ENCODE measurements at regions not wholly inside any gene's neighbourhood (a gene's known extent, or its start where the extent isn't known, plus 50 kb on each side); places are given as distances from the start of the nearest gene placed in this dataset.

GRCh38 chr21:18970941-18971340 lies 567.4 kb upstream of the TMPRSS15 start:
- Mint-ChIP-seq H3K4me1 (ENCODE audit: low read depth, unreplicated experiment) (peaks cover 3% of the 10 kb centered on the region), H3K36me3 (ENCODE audit: low read depth, unreplicated experiment) (no peaks in the 10 kb centered on the region), H3K27ac (ENCODE audit: unreplicated experiment) (no peak overlapping the region), H3K27me3 (ENCODE audit: low read depth, unreplicated experiment) (no peaks in the 10 kb centered on the region), H3K9me3 (ENCODE audit: unreplicated experiment) (peaks cover 2% of the 10 kb centered on the region), H3K4me3 (ENCODE audit: unreplicated experiment) (no peak overlapping the region)
- H3K79me2 ChIP-seq (ENCODE audit: insufficient read depth, low read length): no peaks in the 10 kb centered on the region
- H3K27ac ChIP-seq (ENCODE audit: low read depth, low read length): no peak overlapping the region
- no peak for DNase-seq (ENCODE audit: low read depth)
- H3K27me3 ChIP-seq (ENCODE audit: insufficient read depth, low read length): no peaks in the 10 kb centered on the region
- H3K4me3 ChIP-seq (ENCODE audit: insufficient read depth, low read depth, low read length): no peak overlapping the region
- FAIRE-seq: no peak
- H2AFZ ChIP-seq (ENCODE audit: low read depth, low read length): no peak overlapping the region
- H3K9me3 ChIP-seq (ENCODE audit: insufficient read depth, low read depth, low read length): no peaks in the 10 kb centered on the region
- H3K9ac ChIP-seq (ENCODE audit: low read length): no peak overlapping the region
- no peaks in the 10 kb centered on the region for H3K4me1 ChIP-seq (ENCODE audit: insufficient read depth, low read length)
- H3K4me2 ChIP-seq (ENCODE audit: low read length): no peak overlapping the region
- H4K20me1 ChIP-seq (ENCODE audit: insufficient read depth, low read length): no peaks in the 10 kb centered on the region
- no peaks in the 10 kb centered on the region for H3K36me3 ChIP-seq (ENCODE audit: insufficient read depth, low read length)
- TF ChIP-seq EZH2 (IDR thresholded peaks at IDR 0.05; ENCODE audit: insufficient read depth, low read length) (no peak), CTCF (IDR thresholded peaks at IDR 0.05; ENCODE audit: insufficient read depth, low read depth, low read length) (no peak)

GRCh38 chr21:18985584-18985983 lies 582.0 kb upstream of the TMPRSS15 start:
- no peaks in the 10 kb centered on the region for H4K20me1 ChIP-seq (ENCODE audit: insufficient read depth, low read length)
- H3K36me3 Mint-ChIP-seq (ENCODE audit: low read depth, unreplicated experiment): no peaks in the 10 kb centered on the region
- DNase-seq (ENCODE audit: low read depth): no peak
- H3K4me1 Mint-ChIP-seq (ENCODE audit: low read depth, unreplicated experiment): no peaks in the 10 kb centered on the region
- H3K79me2 ChIP-seq (ENCODE audit: insufficient read depth, low read length): no peaks in the 10 kb centered on the region
- no peaks in the 10 kb centered on the region for H3K4me1 ChIP-seq (ENCODE audit: insufficient read depth, low read length)
- H3K27me3 ChIP-seq (ENCODE audit: insufficient read depth, low read length): no peaks in the 10 kb centered on the region
- H3K4me2 ChIP-seq (ENCODE audit: low read length): no peak overlapping the region
- H3K9ac ChIP-seq (ENCODE audit: low read length): no peak overlapping the region
- FAIRE-seq: no peak
- H2AFZ ChIP-seq (ENCODE audit: low read depth, low read length): no peak overlapping the region
- TF ChIP-seq EZH2 (IDR thresholded peaks at IDR 0.05; ENCODE audit: insufficient read depth, low read length): no peak
- no peak for TF ChIP-seq CTCF (IDR thresholded peaks at IDR 0.05; ENCODE audit: insufficient read depth, low read depth, low read length)
- H3K36me3 ChIP-seq (ENCODE audit: insufficient read depth, low read length): no peaks in the 10 kb centered on the region
- H3K27ac ChIP-seq (ENCODE audit: low read depth, low read length): no peak overlapping the region
- H3K4me3 ChIP-seq (ENCODE audit: insufficient read depth, low read depth, low read length): no peak overlapping the region
- no peak overlapping the region for H3K27ac Mint-ChIP-seq (ENCODE audit: unreplicated experiment)
- peaks cover 3% of the 10 kb centered on the region for H3K27me3 Mint-ChIP-seq (ENCODE audit: low read depth, unreplicated experiment)
- no peaks in the 10 kb centered on the region for H3K9me3 ChIP-seq (ENCODE audit: insufficient read depth, low read depth, low read length)
- peaks cover 4% of the 10 kb centered on the region for H3K9me3 Mint-ChIP-seq (ENCODE audit: unreplicated experiment)
- H3K4me3 Mint-ChIP-seq (ENCODE audit: unreplicated experiment): no peak overlapping the region

GRCh38 chr21:18986197-18986596 lies 582.6 kb upstream of the TMPRSS15 start:
- Mint-ChIP-seq H3K4me1 (ENCODE audit: low read depth, unreplicated experiment) (no peaks in the 10 kb centered on the region), H3K36me3 (ENCODE audit: low read depth, unreplicated experiment) (no peaks in the 10 kb centered on the region), H3K4me3 (ENCODE audit: unreplicated experiment) (no peak overlapping the region), H3K27me3 (ENCODE audit: low read depth, unreplicated experiment) (peaks cover 3% of the 10 kb centered on the region), H3K27ac (ENCODE audit: unreplicated experiment) (no peak overlapping the region), H3K9me3 (ENCODE audit: unreplicated experiment) (peaks cover 4% of the 10 kb centered on the region)
- H3K27ac ChIP-seq (ENCODE audit: low read depth, low read length): no peak overlapping the region
- TF ChIP-seq EZH2 (IDR thresholded peaks at IDR 0.05; ENCODE audit: insufficient read depth, low read length) (no peak), CTCF (IDR thresholded peaks at IDR 0.05; ENCODE audit: insufficient read depth, low read depth, low read length) (no peak)
- H3K4me2 ChIP-seq (ENCODE audit: low read length): no peak overlapping the region
- no peak for FAIRE-seq
- no peaks in the 10 kb centered on the region for H3K27me3 ChIP-seq (ENCODE audit: insufficient read depth, low read length)
- H4K20me1 ChIP-seq (ENCODE audit: insufficient read depth, low read length): no peaks in the 10 kb centered on the region
- H3K9ac ChIP-seq (ENCODE audit: low read length): no peak overlapping the region
- H3K4me1 ChIP-seq (ENCODE audit: insufficient read depth, low read length): no peaks in the 10 kb centered on the region
- DNase-seq (ENCODE audit: low read depth): no peak
- H3K4me3 ChIP-seq (ENCODE audit: insufficient read depth, low read depth, low read length): no peak overlapping the region
- H3K36me3 ChIP-seq (ENCODE audit: insufficient read depth, low read length): no peaks in the 10 kb centered on the region
- H3K9me3 ChIP-seq (ENCODE audit: insufficient read depth, low read depth, low read length): no peaks in the 10 kb centered on the region
- H2AFZ ChIP-seq (ENCODE audit: low read depth, low read length): no peak overlapping the region
- no peaks in the 10 kb centered on the region for H3K79me2 ChIP-seq (ENCODE audit: insufficient read depth, low read length)

All from astrocyte (in vitro differentiated cells and primary cell).